HepG2 (cell line): ENCODE measurements at regions not wholly inside any gene's neighbourhood (a gene's known extent, or its start where the extent isn't known, plus 50 kb on each side); places are given as distances from the start of the nearest gene placed in this dataset.

Source experiments
- BRCA1 ChIP-seq: sonication (generic); formaldehyde crosslinking; IDR thresholded peaks from 2 replicates; pipeline ENCODE4 v1.4.0; 2020; ENCODE audit warnings: missing genetic modification reagents
- CCAR2 ChIP-seq: fragments of 200-400 bp; formaldehyde crosslinking; optimal IDR thresholded peaks from 2 replicates; pipeline ENCODE3; 2018; ENCODE audit warnings: low read depth, mild to moderate bottlenecking, low read length, moderate library complexity
- HOXA9 ChIP-seq: sonication (generic); formaldehyde crosslinking; IDR thresholded peaks from 2 replicates; pipeline ENCODE4 v1.8.1; 2022; ENCODE audit warnings: missing genetic modification reagents, mild to moderate bottlenecking, moderate library complexity, borderline replicate concordance
- PHF20 ChIP-seq: sonication (generic); formaldehyde crosslinking; IDR thresholded peaks from 2 replicates; pipeline ENCODE4 v1.5.0; 2020; ENCODE audit warnings: mild to moderate bottlenecking, missing genetic modification reagents
- SRF ChIP-seq: IDR thresholded peaks from 2 replicates; pipeline ENCODE4 v1.6.1; 2011; ENCODE audit warnings: mild to moderate bottlenecking, low read depth, low read length, moderate library complexity
- STAG1 ChIP-seq: sonication (generic); formaldehyde crosslinking; IDR thresholded peaks from 2 replicates; pipeline ENCODE4 v1.4.0; 2020; ENCODE audit warnings: missing genetic modification reagents
- YEATS4 ChIP-seq: sonication (generic); formaldehyde crosslinking; IDR thresholded peaks from 2 replicates; pipeline ENCODE4 v1.4.0; 2020; ENCODE audit warnings: missing genetic modification reagents, borderline replicate concordance
- ZNF3 ChIP-seq: IDR thresholded peaks from 2 replicates; pipeline ENCODE4 v1.7.0; 2017; ENCODE audit warnings: inconsistent platforms
- ZNF382 ChIP-seq: sonication (generic); formaldehyde crosslinking; IDR thresholded peaks from 2 replicates; pipeline ENCODE4 v1.5.0; 2020; ENCODE audit warnings: missing genetic modification reagents, mild to moderate bottlenecking, borderline replicate concordance
- ZNF775 ChIP-seq: sonication (generic); formaldehyde crosslinking; IDR thresholded peaks from 2 replicates; pipeline ENCODE4 v1.4.0; 2020; ENCODE audit warnings: missing genetic modification reagents, mild to moderate bottlenecking, moderate library complexity, borderline replicate concordance
- TF ChIP-seq, protein P1 (sequence below): sonication (generic); formaldehyde crosslinking; IDR thresholded peaks from 2 replicates; pipeline ENCODE4 v1.5.0; 2020; ENCODE audit warnings: mild to moderate bottlenecking, missing genetic modification reagents
- TF ChIP-seq, protein P2 (sequence below): sonication (generic); formaldehyde crosslinking; IDR thresholded peaks from 2 replicates; pipeline ENCODE4 v1.4.0; 2020; ENCODE audit warnings: missing genetic modification reagents, borderline replicate concordance
- TF ChIP-seq, protein P3 (sequence below), 2 experiments: fragments of 450-650 bp in 1 of 2; sonication (generic) in 1 of 2; formaldehyde crosslinking in 1 of 2; IDR thresholded peaks; 2 replicates each; pipeline versions ENCODE4 v1.6.1 to v1.8.0; 2016 to 2022; ENCODE audit warnings: antibody characterized with exemption in 1 of 2, mild to moderate bottlenecking in 1 of 2, missing genetic modification reagents in 1 of 2

DNA sequence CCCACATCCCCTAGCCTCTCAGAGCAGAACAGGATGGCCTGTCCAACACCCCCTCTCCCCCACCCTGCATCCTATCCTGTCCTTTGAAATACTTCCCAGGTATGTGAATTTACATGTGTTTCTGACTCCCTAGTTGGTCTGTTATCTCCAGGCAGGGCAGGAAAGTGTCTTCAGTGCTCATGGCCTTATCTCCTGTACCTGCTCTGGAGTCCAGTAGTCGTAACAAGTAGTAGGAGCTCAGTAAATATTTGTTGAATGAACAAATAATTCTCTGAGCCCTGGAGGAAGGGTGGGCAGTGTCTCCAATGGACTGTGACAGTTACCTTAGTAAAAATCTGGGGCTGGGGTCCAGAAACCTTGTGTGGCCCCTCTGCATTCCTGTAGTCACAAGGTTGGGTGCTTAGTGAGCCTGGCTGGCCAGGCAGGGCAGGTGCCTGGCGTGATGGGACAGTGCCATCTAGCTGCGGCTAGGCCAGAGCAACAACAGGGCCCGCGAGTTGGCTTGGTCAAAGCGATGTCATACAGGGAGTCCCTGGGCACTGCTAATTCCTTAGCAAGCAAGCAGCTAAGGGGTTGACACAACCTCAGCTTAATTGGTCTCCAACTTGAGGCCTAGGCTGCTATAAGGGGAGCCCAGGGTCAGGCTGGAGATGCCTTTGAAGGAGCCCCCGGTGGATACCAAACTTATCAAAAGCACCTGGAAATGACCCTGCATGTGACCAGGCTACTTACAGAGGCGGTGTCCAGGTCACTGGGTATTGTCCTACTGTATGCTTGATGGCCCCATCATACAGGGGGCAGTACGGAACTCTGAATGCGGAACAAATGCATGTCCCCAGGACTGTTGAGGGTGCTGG, 89.0 kb upstream of the PPM1J start (continued):
- no peak for TF ChIP-seq CCAR2
- TF ChIP-seq STAG1 (CRISPR knock-in tag), result peak; percentile 96
- TF ChIP-seq, protein P1, sequence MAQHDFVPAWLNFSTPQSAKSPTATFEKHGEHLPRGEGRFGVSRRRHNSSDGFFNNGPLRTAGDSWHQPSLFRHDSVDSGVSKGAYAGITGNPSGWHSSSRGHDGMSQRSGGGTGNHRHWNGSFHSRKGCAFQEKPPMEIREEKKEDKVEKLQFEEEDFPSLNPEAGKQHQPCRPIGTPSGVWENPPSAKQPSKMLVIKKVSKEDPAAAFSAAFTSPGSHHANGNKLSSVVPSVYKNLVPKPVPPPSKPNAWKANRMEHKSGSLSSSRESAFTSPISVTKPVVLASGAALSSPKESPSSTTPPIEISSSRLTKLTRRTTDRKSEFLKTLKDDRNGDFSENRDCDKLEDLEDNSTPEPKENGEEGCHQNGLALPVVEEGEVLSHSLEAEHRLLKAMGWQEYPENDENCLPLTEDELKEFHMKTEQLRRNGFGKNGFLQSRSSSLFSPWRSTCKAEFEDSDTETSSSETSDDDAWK (CRISPR knock-in tag), result no peak
- no peak for TF ChIP-seq YEATS4
- TF ChIP-seq PHF20 (CRISPR knock-in tag), result no peak
- TF ChIP-seq, protein P2, sequence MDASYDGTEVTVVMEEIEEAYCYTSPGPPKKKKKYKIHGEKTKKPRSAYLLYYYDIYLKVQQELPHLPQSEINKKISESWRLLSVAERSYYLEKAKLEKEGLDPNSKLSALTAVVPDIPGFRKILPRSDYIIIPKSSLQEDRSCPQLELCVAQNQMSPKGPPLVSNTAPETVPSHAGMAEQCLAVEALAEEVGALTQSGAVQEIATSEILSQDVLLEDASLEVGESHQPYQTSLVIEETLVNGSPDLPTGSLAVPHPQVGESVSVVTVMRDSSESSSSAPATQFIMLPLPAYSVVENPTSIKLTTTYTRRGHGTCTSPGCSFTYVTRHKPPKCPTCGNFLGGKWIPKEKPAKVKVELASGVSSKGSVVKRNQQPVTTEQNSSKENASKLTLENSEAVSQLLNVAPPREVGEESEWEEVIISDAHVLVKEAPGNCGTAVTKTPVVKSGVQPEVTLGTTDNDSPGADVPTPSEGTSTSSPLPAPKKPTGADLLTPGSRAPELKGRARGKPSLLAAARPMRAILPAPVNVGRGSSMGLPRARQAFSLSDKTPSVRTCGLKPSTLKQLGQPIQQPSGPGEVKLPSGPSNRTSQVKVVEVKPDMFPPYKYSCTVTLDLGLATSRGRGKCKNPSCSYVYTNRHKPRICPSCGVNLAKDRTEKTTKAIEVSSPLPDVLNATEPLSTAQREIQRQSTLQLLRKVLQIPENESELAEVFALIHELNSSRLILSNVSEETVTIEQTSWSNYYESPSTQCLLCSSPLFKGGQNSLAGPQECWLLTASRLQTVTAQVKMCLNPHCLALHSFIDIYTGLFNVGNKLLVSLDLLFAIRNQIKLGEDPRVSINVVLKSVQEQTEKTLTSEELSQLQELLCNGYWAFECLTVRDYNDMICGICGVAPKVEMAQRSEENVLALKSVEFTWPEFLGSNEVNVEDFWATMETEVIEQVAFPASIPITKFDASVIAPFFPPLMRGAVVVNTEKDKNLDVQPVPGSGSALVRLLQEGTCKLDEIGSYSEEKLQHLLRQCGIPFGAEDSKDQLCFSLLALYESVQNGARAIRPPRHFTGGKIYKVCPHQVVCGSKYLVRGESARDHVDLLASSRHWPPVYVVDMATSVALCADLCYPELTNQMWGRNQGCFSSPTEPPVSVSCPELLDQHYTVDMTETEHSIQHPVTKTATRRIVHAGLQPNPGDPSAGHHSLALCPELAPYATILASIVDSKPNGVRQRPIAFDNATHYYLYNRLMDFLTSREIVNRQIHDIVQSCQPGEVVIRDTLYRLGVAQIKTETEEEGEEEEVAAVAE (CRISPR knock-in tag), result no peak
- no peak for TF ChIP-seq BRCA1
- no peak for TF ChIP-seq SRF
- TF ChIP-seq, protein P3, sequence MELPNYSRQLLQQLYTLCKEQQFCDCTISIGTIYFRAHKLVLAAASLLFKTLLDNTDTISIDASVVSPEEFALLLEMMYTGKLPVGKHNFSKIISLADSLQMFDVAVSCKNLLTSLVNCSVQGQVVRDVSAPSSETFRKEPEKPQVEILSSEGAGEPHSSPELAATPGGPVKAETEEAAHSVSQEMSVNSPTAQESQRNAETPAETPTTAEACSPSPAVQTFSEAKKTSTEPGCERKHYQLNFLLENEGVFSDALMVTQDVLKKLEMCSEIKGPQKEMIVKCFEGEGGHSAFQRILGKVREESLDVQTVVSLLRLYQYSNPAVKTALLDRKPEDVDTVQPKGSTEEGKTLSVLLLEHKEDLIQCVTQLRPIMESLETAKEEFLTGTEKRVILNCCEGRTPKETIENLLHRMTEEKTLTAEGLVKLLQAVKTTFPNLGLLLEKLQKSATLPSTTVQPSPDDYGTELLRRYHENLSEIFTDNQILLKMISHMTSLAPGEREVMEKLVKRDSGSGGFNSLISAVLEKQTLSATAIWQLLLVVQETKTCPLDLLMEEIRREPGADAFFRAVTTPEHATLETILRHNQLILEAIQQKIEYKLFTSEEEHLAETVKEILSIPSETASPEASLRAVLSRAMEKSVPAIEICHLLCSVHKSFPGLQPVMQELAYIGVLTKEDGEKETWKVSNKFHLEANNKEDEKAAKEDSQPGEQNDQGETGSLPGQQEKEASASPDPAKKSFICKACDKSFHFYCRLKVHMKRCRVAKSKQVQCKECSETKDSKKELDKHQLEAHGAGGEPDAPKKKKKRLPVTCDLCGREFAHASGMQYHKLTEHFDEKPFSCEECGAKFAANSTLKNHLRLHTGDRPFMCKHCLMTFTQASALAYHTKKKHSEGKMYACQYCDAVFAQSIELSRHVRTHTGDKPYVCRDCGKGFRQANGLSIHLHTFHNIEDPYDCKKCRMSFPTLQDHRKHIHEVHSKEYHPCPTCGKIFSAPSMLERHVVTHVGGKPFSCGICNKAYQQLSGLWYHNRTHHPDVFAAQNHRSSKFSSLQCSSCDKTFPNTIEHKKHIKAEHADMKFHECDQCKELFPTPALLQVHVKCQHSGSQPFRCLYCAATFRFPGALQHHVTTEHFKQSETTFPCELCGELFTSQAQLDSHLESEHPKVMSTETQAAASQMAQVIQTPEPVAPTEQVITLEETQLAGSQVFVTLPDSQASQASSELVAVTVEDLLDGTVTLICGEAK (IDR thresholded peaks at IDR 0.05), result no peak
- TF ChIP-seq, protein P3 (CRISPR knock-in tag; IDR thresholded peaks at IDR 0.05), result no peak
- TF ChIP-seq ZNF382 (CRISPR knock-in tag), result no peak
- no peak for TF ChIP-seq HOXA9
- no peak for TF ChIP-seq ZNF3
- no peak for TF ChIP-seq ZNF775
